ENCODE measurements at regions not wholly inside any gene's neighbourhood (a gene's known extent, or its start where the extent isn't known, plus 50 kb on each side); places are given as distances from the start of the nearest gene placed in this dataset.

- TF ChIP-seq CHD7 (IDR thresholded peaks at IDR 0.05; ENCODE audit: insufficient replicate concordance, low read length) (no peak), POU5F1 (IDR thresholded peaks at IDR 0.05; ENCODE audit: low read depth, low read length) (no peak), BACH1 (IDR thresholded peaks at IDR 0.05; ENCODE audit: low read length) (no peak), SP2 (IDR thresholded peaks at IDR 0.05; ENCODE audit: low read length) (no peak), CBX8 (IDR thresholded peaks at IDR 0.05; ENCODE audit: borderline replicate concordance, low read depth, low read length) (no peak), CTCF (IDR thresholded peaks at IDR 0.05; ENCODE audit: control extremely low read depth in 1 of 3, insufficient read depth in 1 of 3, low read depth in 1 of 3, low read length in 3 of 3) (no peak), BCL11A (IDR thresholded peaks at IDR 0.05; ENCODE audit: low read depth in 2 of 2, low read length in 2 of 2) (no peak), GTF2F1 (IDR thresholded peaks at IDR 0.05; ENCODE audit: borderline replicate concordance, low read depth, low read length) (no peak), TEAD4 (IDR thresholded peaks at IDR 0.05; ENCODE audit: low read depth, low read length) (no peak), TBP (IDR thresholded peaks at IDR 0.05; ENCODE audit: low read depth, low read length) (no peak)
These were observed 145.9 kb downstream of the ACKR3 start (continued) for GRCh38 chr2:236715491-236715961.

All from H1 (cell line).